H9 (cell line): ENCODE measurements at regions not wholly inside any gene's neighbourhood (a gene's known extent, or its start where the extent isn't known, plus 50 kb on each side); places are given as distances from the start of the nearest gene placed in this dataset.

Source experiments
- DNase-seq: peaks from one replicate; pipeline ENCODE4 v3.0.0-alpha.2; 2017
- H2AFZ ChIP-seq: one replicate; pipeline ENCODE4 v1.6.1; 2013; ENCODE audit warnings: mild to moderate bottlenecking, low read length, control low read depth, moderate library complexity
- H2AK5ac ChIP-seq: 2 replicates; pipeline ENCODE4 v1.6.1; 2013; ENCODE audit warnings: low read length, control low read depth, mixed read lengths; ENCODE audit not compliant: insufficient read length
- H2BK120ac ChIP-seq: one replicate; pipeline ENCODE4 v1.6.1; 2013; ENCODE audit warnings: low read depth, mild to moderate bottlenecking, low read length, control low read depth, inconsistent platforms; ENCODE audit not compliant: poor library complexity, severe bottlenecking
- H2BK12ac ChIP-seq: 2 replicates; pipeline ENCODE4 v1.6.1; 2013; ENCODE audit warnings: low read length, control low read depth, mixed read lengths, low read depth; ENCODE audit not compliant: insufficient read length
- H2BK15ac ChIP-seq: 2 replicates; pipeline ENCODE4 v1.6.1; 2013; ENCODE audit warnings: low read depth, low read length, control low read depth
- H2BK20ac ChIP-seq: one replicate; pipeline ENCODE4 v1.6.1; 2013; ENCODE audit warnings: low read depth, mild to moderate bottlenecking, low read length, control low read depth, inconsistent platforms; ENCODE audit not compliant: poor library complexity, severe bottlenecking
- H2BK5ac ChIP-seq: 2 replicates; pipeline ENCODE4 v1.6.1; 2013; ENCODE audit warnings: low read length, control low read depth, mixed read lengths; ENCODE audit not compliant: insufficient read length
- H3K14ac ChIP-seq: 2 replicates; pipeline ENCODE4 v1.6.1; 2013; ENCODE audit warnings: low read length, control low read depth; ENCODE audit not compliant: insufficient read depth
- H3K18ac ChIP-seq: 2 replicates; pipeline ENCODE4 v1.6.1; 2013; ENCODE audit warnings: low read depth, mild to moderate bottlenecking, mixed read lengths, low read length, control low read depth; ENCODE audit not compliant: insufficient read length
- H3K23ac ChIP-seq: 2 replicates; pipeline ENCODE4 v1.6.1; 2013; ENCODE audit warnings: low read length, control low read depth, mixed read lengths, low read depth; ENCODE audit not compliant: insufficient read length
- H3K23me2 ChIP-seq: 2 replicates; pipeline ENCODE4 v1.6.1; 2013; ENCODE audit warnings: low read depth, mild to moderate bottlenecking, mixed read lengths, low read length, control low read depth; ENCODE audit not compliant: insufficient read length, poor library complexity, severe bottlenecking
- H3K27ac ChIP-seq: 2 replicates; pipeline ENCODE4 v1.5.1; 2013; ENCODE audit warnings: low read length, control low read depth, mixed read lengths, low read depth; ENCODE audit not compliant: insufficient read length
- H3K27me3 ChIP-seq: 2 replicates; pipeline ENCODE4 v1.6.1; 2013; ENCODE audit warnings: low read length, control low read depth, inconsistent platforms; ENCODE audit not compliant: insufficient read depth
- H3K4ac ChIP-seq: 2 replicates; pipeline ENCODE4 v1.6.1; 2013; ENCODE audit warnings: low read depth, mild to moderate bottlenecking, control low read depth, inconsistent platforms, low read length, moderate library complexity
- H3K4me1 ChIP-seq: 2 replicates; pipeline ENCODE4 v1.6.1; 2013; ENCODE audit warnings: low read length, control low read depth, inconsistent platforms; ENCODE audit not compliant: insufficient read depth
- H3K4me2 ChIP-seq: 2 replicates; pipeline ENCODE4 v1.6.1; 2013; ENCODE audit warnings: low read length, control low read depth, mixed read lengths; ENCODE audit not compliant: insufficient read length, insufficient read depth
- H3K56ac ChIP-seq: 2 replicates; pipeline ENCODE4 v1.6.1; 2013; ENCODE audit warnings: low read depth, mild to moderate bottlenecking, mixed read lengths, low read length, control low read depth; ENCODE audit not compliant: insufficient read length
- H3K79me1 ChIP-seq: 2 replicates; pipeline ENCODE4 v1.6.1; 2013; ENCODE audit warnings: low read depth, mild to moderate bottlenecking, moderate library complexity, low read length, control low read depth, inconsistent platforms; ENCODE audit not compliant: insufficient read depth, poor library complexity, severe bottlenecking
- H3K79me2 ChIP-seq: 2 replicates; pipeline ENCODE4 v1.6.1; 2013; ENCODE audit warnings: low read length, control low read depth, inconsistent platforms; ENCODE audit not compliant: insufficient read depth
- H3K9ac ChIP-seq: 2 replicates; pipeline ENCODE4 v1.6.1; 2013; ENCODE audit warnings: low read length, control low read depth, mixed read lengths; ENCODE audit not compliant: insufficient read length; ENCODE audit errors: extremely low read depth
- H3K9me3 ChIP-seq: one replicate; pipeline ENCODE4 v1.6.1; 2013; ENCODE audit warnings: low read depth, low read length, inconsistent platforms; ENCODE audit not compliant: control insufficient read depth
- H3T11ph ChIP-seq: one replicate; pipeline ENCODE4 v1.6.1; 2013; ENCODE audit warnings: mild to moderate bottlenecking, low read length, control low read depth, inconsistent platforms
- H4K20me1 ChIP-seq: one replicate; pipeline ENCODE4 v1.6.1; 2013; ENCODE audit not compliant: control insufficient read depth, insufficient read length, insufficient read depth
- H4K5ac ChIP-seq: 2 replicates; pipeline ENCODE4 v1.6.1; 2013; ENCODE audit warnings: low read depth, mild to moderate bottlenecking, mixed read lengths, low read length, control low read depth; ENCODE audit not compliant: insufficient read length
- H4K8ac ChIP-seq: replicated peaks from 2 replicates; pipeline ENCODE4 v1.6.1; 2013; ENCODE audit warnings: low read length, control low read depth, mixed read lengths, low read depth; ENCODE audit not compliant: insufficient read length
- H4K91ac ChIP-seq: 2 replicates; pipeline ENCODE4 v1.6.1; 2013; ENCODE audit warnings: low read depth, mild to moderate bottlenecking, moderate library complexity, mixed read lengths, low read length, control low read depth; ENCODE audit not compliant: insufficient read length
- H3K27ac Mint-ChIP-seq, 3 experiments: 2 replicates in 2 of 3; 3 replicates in 1 of 3; pipeline ENCODE4 v1.8.0; 2020 to 2021; ENCODE audit warnings: mixed read lengths in 3 of 3, mild to moderate bottlenecking in 1 of 3, moderate library complexity in 1 of 3
- H3K27me3 Mint-ChIP-seq: 2 replicates; pipeline ENCODE4 v1.8.0; 2021; ENCODE audit warnings: low read depth, mild to moderate bottlenecking, moderate library complexity, mixed read lengths
- H3K36me3 Mint-ChIP-seq, 3 experiments: 2 replicates in 2 of 3; 3 replicates in 1 of 3; pipeline ENCODE4 v1.8.0; 2020 to 2021; ENCODE audit warnings: low read depth in 3 of 3, mixed read lengths in 3 of 3; ENCODE audit not compliant: insufficient read depth in 1 of 3
- H3K4me1 Mint-ChIP-seq, 2 experiments: 2 replicates each; pipeline ENCODE4 v1.8.0; 2020; ENCODE audit warnings: mixed read lengths in 2 of 2
- H3K4me3 Mint-ChIP-seq, 2 experiments: 2 replicates in 1 of 2; 3 replicates in 1 of 2; pipeline ENCODE4 v1.8.0; 2020 to 2021; ENCODE audit warnings: mild to moderate bottlenecking in 2 of 2, mixed read lengths in 2 of 2, moderate library complexity in 1 of 2
- H3K9me3 Mint-ChIP-seq, 2 experiments: 2 replicates in 1 of 2; 3 replicates in 1 of 2; pipeline ENCODE4 v1.8.0; 2020; ENCODE audit warnings: mild to moderate bottlenecking in 2 of 2, mixed read lengths in 2 of 2, moderate library complexity in 1 of 2
- CTCF ChIP-seq: fragments of 200-600 bp; sonication (generic); conservative IDR thresholded peaks from 3 replicates; pipeline ENCODE4 v1.8.0; 2021; ENCODE audit warnings: antibody characterized with exemption, mild to moderate bottlenecking
- WGBS: extraction: QIAGEN DNeasy Blood & Tissue Kit; methylation state at CpG from one replicate; pipeline ENCODE4 v1.1.7; 2013; ENCODE audit warnings: missing lambda C conversion rate, low lambda C conversion rate, mixed read lengths; ENCODE audit not compliant: insufficient read length; ENCODE audit errors: extremely low coverage; 5-methylcytosine and 5-hydroxymethylcytosine counted together

- no peak overlapping the region for H3K4me2 ChIP-seq
- Mint-ChIP-seq H3K27ac (no peak overlapping the region), H3K27me3 (no peaks in the 10 kb centered on the region), H3K4me1 (peaks cover 6 to 17% of the 10 kb centered on the region in 2 experiments; a peak in 3 of 4 replicates), H3K36me3 (peaks cover 0 to 3% (median under 1%) of the 10 kb centered on the region in 3 experiments; a peak in 3 of 7 replicates), H3K4me3 (no peak overlapping the region), H3K9me3 (peaks cover under 1 to 7% of the 10 kb centered on the region in 2 experiments)
- no peaks in the 10 kb centered on the region for H3K9me3 ChIP-seq
- H2BK120ac ChIP-seq: no peak overlapping the region
- H3K79me2 ChIP-seq: no peaks in the 10 kb centered on the region
- no peak overlapping the region for H4K91ac ChIP-seq
- DNase-seq: no peak
- no peak overlapping the region for H3K23ac ChIP-seq
- no peaks in the 10 kb centered on the region for H3K79me1 ChIP-seq
- peaks cover 2% of the 10 kb centered on the region; the same call in 1 of the 2 replicates for H3K4me1 ChIP-seq
- TF ChIP-seq CTCF: no peak
- H2AFZ ChIP-seq: no peak overlapping the region
- H4K5ac ChIP-seq: no peak overlapping the region
- H4K8ac ChIP-seq: no peak overlapping the region
- H3K56ac ChIP-seq: no peak overlapping the region
- no peaks in the 10 kb centered on the region for H4K20me1 ChIP-seq
- H3K14ac ChIP-seq: no peak overlapping the region
- H2AK5ac ChIP-seq: no peak overlapping the region
- H2BK15ac ChIP-seq: no peak overlapping the region
- H3K27ac ChIP-seq: no peak overlapping the region
- no peak overlapping the region for H2BK12ac ChIP-seq
- WGBS: no CpG with 5 or more reads among the region's 3 CpGs
- no peak overlapping the region for H3K4ac ChIP-seq
- no peaks in the 10 kb centered on the region for H3K23me2 ChIP-seq
- H3K18ac ChIP-seq: no peak overlapping the region
- H3K9ac ChIP-seq: no peak overlapping the region
- no peak overlapping the region for H2BK20ac ChIP-seq
- H2BK5ac ChIP-seq: no peak overlapping the region
- no peaks in the 10 kb centered on the region for H3K27me3 ChIP-seq
- H3T11ph ChIP-seq: no peak overlapping the region
Observed at GRCh38 chr20:11260611-11261010, 586.8 kb upstream of the JAG1 start.
